ENCODE measurements at regions not wholly inside any gene's neighbourhood (a gene's known extent, or its start where the extent isn't known, plus 50 kb on each side); places are given as distances from the start of the nearest gene placed in this dataset.

- TF ChIP-seq EZH2 (IDR thresholded peaks at IDR 0.05) = no peak
- no peak for TF ChIP-seq POLR2AphosphoS5 (IDR thresholded peaks at IDR 0.05; ENCODE audit: borderline replicate concordance, low read depth, low read length)
- TF ChIP-seq FOXP2 (optimal IDR thresholded peaks at IDR 0.05; ENCODE audit: control extremely low read depth, extremely low read length, insufficient read depth) = no peak
Measured at GRCh38 chr1:163896001-163896400, 574.2 kb downstream of the NUF2 start.
